ENCODE measurements at regions not wholly inside any gene's neighbourhood (a gene's known extent, or its start where the extent isn't known, plus 50 kb on each side); places are given as distances from the start of the nearest gene placed in this dataset.
"Not testable (repeated sequence)": the region's sequence is repeated elsewhere in the genome, so short reads cannot be mapped to it uniquely, and the experiment has no call there.

GRCh38 chr5:17123010-17123409 lies 94.4 kb upstream of the BASP1 start:
- DNase-seq (ENCODE audit: low read depth, low spot score) (no peak), FAIRE-seq (no peak)
- Histone ChIP-seq H3K4me1 (ENCODE audit: control insufficient read depth, extremely low read depth, insufficient read depth, low read length) (peaks cover 34% of the 10 kb centered on the region), H3K9ac (replicated peaks; ENCODE audit: extremely low read depth, insufficient read depth, low read length) (no peak overlapping the region), H3K79me2 (ENCODE audit: control insufficient read depth, insufficient read depth, low read length) (no peaks in the 10 kb centered on the region), H3K9me1 (replicated peaks; ENCODE audit: control insufficient read depth, extremely low read depth, insufficient read depth, low read length) (no peaks in the 10 kb centered on the region), H3K4me2 (ENCODE audit: insufficient read depth, low read length) (no peak overlapping the region), H3K4me3 (replicated peaks in 1 of 3; ENCODE audit: insufficient read depth in 1 of 3, low read depth in 1 of 3, low read length in 3 of 3) (no peak overlapping the region), H3K27me3 (ENCODE audit: control insufficient read depth in 2 of 2, insufficient read depth in 2 of 2, low read length in 2 of 2) (no peaks in the 10 kb centered on the region), H2AFZ (ENCODE audit: low read depth, low read length) (no peak overlapping the region), H3K36me3 (ENCODE audit: control insufficient read depth in 2 of 2, extremely low read depth in 1 of 2, insufficient read depth in 2 of 2, low read length in 2 of 2) (no peaks in the 10 kb centered on the region), H3K27ac (ENCODE audit: insufficient read depth, low read depth, low read length) (no peak overlapping the region), H3K9me3 (replicated peaks; ENCODE audit: control insufficient read depth, insufficient read depth, low read length) (no peaks in the 10 kb centered on the region), H4K20me1 (replicated peaks; ENCODE audit: control insufficient read depth, extremely low read depth, insufficient read depth, low read length) (no peaks in the 10 kb centered on the region)
- ChIA-PET CTCF (interaction anchor here (1.0 kb wide), 1 partner anchor 10 kb away, joined by 6 read pairs; no protein-coding TSS in a partner anchor), POLR2A (no interaction called here)
- dilution Hi-C loops (cut with MboI; ENCODE audit: extremely low pct_ligation_motif_present, low sequenced_read_pairs), result no loop called here
- intact Hi-C loops (cut with micrococcal nuclease), result no loop called here
- BruUV-seq (replicated peaks), result no TSS peak
- no peak for TF ChIP-seq MAX (IDR thresholded peaks at IDR 0.05; ENCODE audit: insufficient read depth, insufficient read length)
- no peak for TF ChIP-seq FOS (IDR thresholded peaks at IDR 0.05; ENCODE audit: borderline replicate concordance, insufficient read depth, low read length)
- no peak for TF ChIP-seq POLR2A (IDR thresholded peaks at IDR 0.05; ENCODE audit: low read depth, low read length)

GRCh38 chr5:17123773-17124172 lies 93.7 kb upstream of the BASP1 start:
- dilution Hi-C loops (cut with MboI; ENCODE audit: extremely low pct_ligation_motif_present, low sequenced_read_pairs); BruUV-seq (replicated peaks); H3K36me3 ChIP-seq (ENCODE audit: control insufficient read depth in 2 of 2, extremely low read depth in 1 of 2, insufficient read depth in 2 of 2, low read length in 2 of 2); H3K9me3 ChIP-seq (replicated peaks; ENCODE audit: control insufficient read depth, insufficient read depth, low read length); H4K20me1 ChIP-seq (replicated peaks; ENCODE audit: control insufficient read depth, extremely low read depth, insufficient read depth, low read length); POLR2A ChIA-PET; H3K9me1 ChIP-seq (replicated peaks; ENCODE audit: control insufficient read depth, extremely low read depth, insufficient read depth, low read length); CTCF ChIA-PET; H2AFZ ChIP-seq (ENCODE audit: low read depth, low read length); FAIRE-seq; DNase-seq (ENCODE audit: low read depth, low spot score); H3K79me2 ChIP-seq (ENCODE audit: control insufficient read depth, insufficient read depth, low read length); intact Hi-C loops (cut with micrococcal nuclease); H3K27ac ChIP-seq (ENCODE audit: insufficient read depth, low read depth, low read length); H3K4me2 ChIP-seq (ENCODE audit: insufficient read depth, low read length); H3K27me3 ChIP-seq (ENCODE audit: control insufficient read depth in 2 of 2, insufficient read depth in 2 of 2, low read length in 2 of 2); H3K4me3 ChIP-seq (replicated peaks in 1 of 3; ENCODE audit: insufficient read depth in 1 of 3, low read depth in 1 of 3, low read length in 3 of 3); H3K9ac ChIP-seq (replicated peaks; ENCODE audit: extremely low read depth, insufficient read depth, low read length): not testable (repeated sequence)
- peaks cover 35% of the 10 kb centered on the region for H3K4me1 ChIP-seq (ENCODE audit: control insufficient read depth, extremely low read depth, insufficient read depth, low read length)

All from endothelial cell of umbilical vein (primary cell).